ENCODE measurements at regions not wholly inside any gene's neighbourhood (a gene's known extent, or its start where the extent isn't known, plus 50 kb on each side); places are given as distances from the start of the nearest gene placed in this dataset.

DNA sequence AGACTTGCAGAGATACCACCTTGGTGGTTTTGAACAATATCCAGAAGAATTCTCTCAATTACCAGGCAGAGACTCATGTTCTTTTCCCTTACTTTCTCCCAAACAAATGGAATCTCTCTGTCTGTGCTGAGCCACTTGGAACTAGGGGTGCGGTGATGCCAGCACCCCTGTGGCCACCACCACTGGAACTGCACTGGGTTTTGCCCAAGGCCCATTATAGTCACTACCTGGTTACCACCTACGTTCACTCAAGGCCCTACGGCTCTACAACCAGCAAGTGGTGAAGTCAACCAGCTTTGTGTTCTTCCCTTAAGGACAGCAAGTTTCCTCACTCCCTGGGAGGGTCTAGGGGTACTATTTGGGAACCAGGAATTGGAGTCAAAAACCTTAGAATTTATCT is 1183.7 kb downstream of the FSTL5 start:
- no peak for TF ChIP-seq CTCF (IDR thresholded peaks at IDR 0.05; ENCODE audit: borderline replicate concordance)
- Histone ChIP-seq H3K9me3 (replicated peaks) (no peaks in the 10 kb centered on the region), H3K4me1 (no peaks in the 10 kb centered on the region), H3K27me3 (ENCODE audit: low read depth) (no peaks in the 10 kb centered on the region), H3K4me3 (no peak overlapping the region), H3K36me3 (no peaks in the 10 kb centered on the region), H3K27ac (replicated peaks) (no peak overlapping the region)
- DNase-seq, result no peak
- intact Hi-C loops (cut with micrococcal nuclease), result no loop called here

- no peaks in the 10 kb centered on the region for H3K4me1 ChIP-seq
- TF ChIP-seq CTCF (IDR thresholded peaks at IDR 0.05; ENCODE audit: borderline replicate concordance), result no peak
- no peaks in the 10 kb centered on the region for H3K36me3 ChIP-seq
- intact Hi-C loops (cut with micrococcal nuclease), result no loop called here
- no peak for DNase-seq
- no peak overlapping the region for H3K27ac ChIP-seq (replicated peaks)
- no peak overlapping the region for H3K4me3 ChIP-seq
- no peaks in the 10 kb centered on the region for H3K9me3 ChIP-seq (replicated peaks)
- no peaks in the 10 kb centered on the region for H3K27me3 ChIP-seq (ENCODE audit: low read depth)
Measured at GRCh38 chr4:160981083-160981482, 1182.7 kb downstream of the FSTL5 start.

GRCh38 chr4:160983035-160983434 is 1180.8 kb downstream of the FSTL5 start:
- Histone ChIP-seq H3K4me3 (no peak overlapping the region), H3K4me1 (no peaks in the 10 kb centered on the region), H3K9me3 (replicated peaks) (no peaks in the 10 kb centered on the region), H3K27ac (replicated peaks) (no peak overlapping the region), H3K36me3 (no peaks in the 10 kb centered on the region), H3K27me3 (ENCODE audit: low read depth) (no peaks in the 10 kb centered on the region)
- DNase-seq, result no peak
- no peak for TF ChIP-seq CTCF (IDR thresholded peaks at IDR 0.05; ENCODE audit: borderline replicate concordance)
- intact Hi-C loops (cut with micrococcal nuclease), result no loop called here

DNA sequence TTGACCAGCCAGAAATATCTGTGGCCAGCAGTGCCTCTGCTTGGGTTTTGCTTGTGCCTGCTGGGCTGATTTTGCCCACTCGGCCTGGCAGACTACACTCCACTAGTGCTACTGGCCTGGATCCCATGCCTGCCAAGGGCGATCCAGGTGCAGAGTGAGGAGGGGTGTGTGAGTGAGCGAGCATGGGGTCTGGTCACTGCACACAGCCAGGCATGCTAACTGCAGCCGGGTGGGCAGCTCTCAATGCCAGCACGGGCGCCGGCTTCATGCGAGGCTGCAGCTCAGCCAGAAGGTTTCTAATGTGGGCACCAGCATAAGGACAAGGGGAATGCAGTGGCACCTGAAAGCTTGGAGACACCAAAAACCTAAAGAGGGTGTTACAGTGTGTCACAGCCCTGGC is 1161.4 kb downstream of the FSTL5 start:
- H3K27ac ChIP-seq (replicated peaks), result no peak overlapping the region
- DNase-seq, result no peak
- intact Hi-C loops (cut with micrococcal nuclease), result no loop called here
- no peaks in the 10 kb centered on the region for H3K4me1 ChIP-seq
- no peak for TF ChIP-seq CTCF (IDR thresholded peaks at IDR 0.05; ENCODE audit: borderline replicate concordance)
- H3K36me3 ChIP-seq, result no peaks in the 10 kb centered on the region
- H3K27me3 ChIP-seq (ENCODE audit: low read depth), result no peaks in the 10 kb centered on the region
- peaks cover 16% of the 10 kb centered on the region for H3K9me3 ChIP-seq (replicated peaks)
- no peak overlapping the region for H3K4me3 ChIP-seq

GRCh38 chr4:161003418-161004057 is 1160.3 kb downstream of the FSTL5 start:
- no peak for DNase-seq
- H3K27ac ChIP-seq (replicated peaks), result no peak overlapping the region
- intact Hi-C loops (cut with micrococcal nuclease), result no loop called here
- no peak overlapping the region for H3K4me3 ChIP-seq
- no peak for TF ChIP-seq CTCF (IDR thresholded peaks at IDR 0.05; ENCODE audit: borderline replicate concordance)
- peaks cover 16% of the 10 kb centered on the region for H3K9me3 ChIP-seq (replicated peaks)
- H3K4me1 ChIP-seq, result no peaks in the 10 kb centered on the region
- H3K27me3 ChIP-seq (ENCODE audit: low read depth), result no peaks in the 10 kb centered on the region
- H3K36me3 ChIP-seq, result no peaks in the 10 kb centered on the region
